HEK293 (cell line): ENCODE measurements at regions not wholly inside any gene's neighbourhood (a gene's known extent, or its start where the extent isn't known, plus 50 kb on each side); places are given as distances from the start of the nearest gene placed in this dataset.

Source experiments
- CTCF ChIA-PET: fragments of 350-600 bp; formaldehyde crosslinking; extraction: SDS; loops from one replicate; lab custom pipeline; 2021; ENCODE audit warnings: antibody characterized with exemption; lab: Yijun Ruan, JAX
- POLR2A ChIA-PET: fragments of 300-600 bp; formaldehyde crosslinking; extraction: SDS; loops from one replicate; lab custom pipeline; 2020; ENCODE audit warnings: antibody characterized with exemption, inconsistent platforms; lab: Yijun Ruan, JAX
- H3K27ac ChIP-seq: fragments of 200-500 bp; sonication (Bioruptor generic); 2 replicates; pipeline ENCODE4 v1.5.1; 2014; ENCODE audit warnings: low read depth, low read length, control low read depth, inconsistent platforms; ENCODE audit errors: extremely low read depth
- H3K36me3 ChIP-seq, 2 experiments: fragments of 200-500 bp in 1 of 2; sonication (Bioruptor generic) in 1 of 2; 1 replicate in 1 of 2; 2 replicates in 1 of 2; pipeline ENCODE4 v1.5.1; 2014 to 2017; ENCODE audit warnings: inconsistent platforms in 2 of 2, low read length in 2 of 2; ENCODE audit not compliant: control insufficient read depth in 2 of 2, insufficient read depth in 1 of 2
- H3K4me1 ChIP-seq: fragments of 200-500 bp; sonication (Bioruptor generic); 2 replicates; pipeline ENCODE4 v1.5.1; 2014; ENCODE audit warnings: mild to moderate bottlenecking, low read length, inconsistent platforms; ENCODE audit not compliant: control insufficient read depth, insufficient read depth
- H3K4me3 ChIP-seq: 2 replicates; pipeline ENCODE4 v1.5.1; 2011; ENCODE audit warnings: low read depth, mild to moderate bottlenecking, control low read depth, low read length, moderate library complexity
- H3K9me3 ChIP-seq: fragments of 200-500 bp; sonication (Bioruptor generic); 2 replicates; pipeline ENCODE4 v1.5.1; 2014; ENCODE audit warnings: low read depth, low read length, inconsistent platforms; ENCODE audit not compliant: control insufficient read depth, insufficient read depth
- EGR2 ChIP-seq: fragments of 450-650 bp; formaldehyde crosslinking; IDR thresholded peaks from 2 replicates; pipeline ENCODE4 v1.5.1; 2016; ENCODE audit warnings: low read depth, missing biosample characterization, missing genetic modification characterization
- HOXA7 ChIP-seq: sonication (generic); formaldehyde crosslinking; IDR thresholded peaks from 2 replicates; pipeline ENCODE4 v1.8.1; 2022; ENCODE audit warnings: missing genetic modification reagents, borderline replicate concordance
- INSM2 ChIP-seq: fragments of 450-650 bp; formaldehyde crosslinking; IDR thresholded peaks from 2 replicates; pipeline ENCODE4 v1.5.1; 2016; ENCODE audit warnings: missing biosample characterization, missing genetic modification characterization
- OVOL3 ChIP-seq: fragments of 450-650 bp; formaldehyde crosslinking; IDR thresholded peaks from 2 replicates; pipeline ENCODE4 v1.5.1; 2016; ENCODE audit warnings: missing biosample characterization, missing genetic modification characterization
- SP3 ChIP-seq: fragments of 450-650 bp; formaldehyde crosslinking; IDR thresholded peaks from 2 replicates; pipeline ENCODE4 v1.5.1; 2016; ENCODE audit warnings: missing biosample characterization, missing genetic modification characterization
- TRIM28 ChIP-seq: IDR thresholded peaks from 2 replicates; pipeline ENCODE4 v1.6.1; 2011; ENCODE audit warnings: low read length, control low read depth, borderline replicate concordance
- ZBTB48 ChIP-seq: fragments of 450-650 bp; formaldehyde crosslinking; IDR thresholded peaks from 2 replicates; pipeline ENCODE4 v1.5.1; 2016; ENCODE audit warnings: missing biosample characterization, missing genetic modification characterization
- ZNF148 ChIP-seq: fragments of 450-650 bp; formaldehyde crosslinking; IDR thresholded peaks from 2 replicates; pipeline ENCODE4 v1.5.0; 2017; ENCODE audit warnings: missing biosample characterization, missing genetic modification characterization, borderline replicate concordance
- ZNF175 ChIP-seq: fragments of 450-650 bp; formaldehyde crosslinking; IDR thresholded peaks from 2 replicates; pipeline ENCODE4 v1.5.1; 2016; ENCODE audit warnings: missing biosample characterization, missing genetic modification characterization
- ZNF211 ChIP-seq: fragments of 450-650 bp; formaldehyde crosslinking; IDR thresholded peaks from 2 replicates; pipeline ENCODE4 v1.5.1; 2016; ENCODE audit warnings: low read depth, missing biosample characterization, missing genetic modification characterization
- ZNF214 ChIP-seq: fragments of 450-650 bp; formaldehyde crosslinking; IDR thresholded peaks from 2 replicates; pipeline ENCODE4 v1.5.1; 2017; ENCODE audit warnings: missing biosample characterization, mild to moderate bottlenecking, missing genetic modification characterization, borderline replicate concordance
- ZNF23 ChIP-seq: fragments of 450-650 bp; formaldehyde crosslinking; IDR thresholded peaks from 2 replicates; pipeline ENCODE4 v1.5.1; 2016; ENCODE audit warnings: missing biosample characterization, missing genetic modification characterization, borderline replicate concordance
- ZNF24 ChIP-seq: fragments of 450-650 bp; formaldehyde crosslinking; IDR thresholded peaks from 2 replicates; pipeline ENCODE4 v1.5.1; 2016; ENCODE audit warnings: missing biosample characterization, missing genetic modification characterization
- ZNF341 ChIP-seq: fragments of 450-650 bp; formaldehyde crosslinking; IDR thresholded peaks from 2 replicates; pipeline ENCODE4; 2016; ENCODE audit warnings: low read depth, missing biosample characterization, missing genetic modification characterization
- ZNF362 ChIP-seq: fragments of 450-650 bp; formaldehyde crosslinking; IDR thresholded peaks from 2 replicates; pipeline ENCODE4 v1.5.1; 2016; ENCODE audit warnings: missing biosample characterization, missing genetic modification characterization
- ZNF423 ChIP-seq: fragments of 450-650 bp; formaldehyde crosslinking; IDR thresholded peaks from 2 replicates; pipeline ENCODE4 v1.5.1; 2016; ENCODE audit warnings: missing biosample characterization, missing genetic modification characterization
- ZNF621 ChIP-seq: fragments of 450-650 bp; formaldehyde crosslinking; IDR thresholded peaks from 2 replicates; pipeline ENCODE4 v1.5.1; 2017; ENCODE audit warnings: missing biosample characterization, missing genetic modification characterization
- ZNF701 ChIP-seq: fragments of 450-650 bp; formaldehyde crosslinking; IDR thresholded peaks from 2 replicates; pipeline ENCODE4 v1.5.1; 2016; ENCODE audit warnings: missing biosample characterization, missing genetic modification characterization
- ZSCAN23 ChIP-seq: fragments of 450-650 bp; formaldehyde crosslinking; IDR thresholded peaks from 2 replicates; pipeline ENCODE4 v1.5.1; 2016; ENCODE audit warnings: missing biosample characterization, missing genetic modification characterization

- Histone ChIP-seq H3K27ac (no peak overlapping the region), H3K36me3 (no peaks in the 10 kb centered on the region), H3K4me3 (no peak overlapping the region), H3K4me1 (no peaks in the 10 kb centered on the region), H3K9me3 (no peaks in the 10 kb centered on the region)
- POLR2A ChIA-PET: no interaction called here
- TF ChIP-seq ZNF701 (tag by site-specific recombination) (no peak), ZNF362 (no peak), ZNF423 (no peak), ZNF214 (no peak), ZNF341 (tag by site-specific recombination) (no peak), ZNF211 (tag by site-specific recombination) (no peak), ZSCAN23 (tag by site-specific recombination) (no peak), TRIM28 (no peak), EGR2 (tag by site-specific recombination) (no peak), ZNF23 (tag by site-specific recombination) (no peak), ZNF148 (tag by site-specific recombination) (no peak), ZNF175 (tag by site-specific recombination) (no peak), OVOL3 (tag by site-specific recombination) (no peak), ZBTB48 (tag by site-specific recombination) (no peak), SP3 (tag by site-specific recombination) (no peak)
- CTCF ChIA-PET: no interaction called here
Observed at GRCh38 chr5:163369776-163370385, 67.5 kb upstream of the CCNG1 start.

GRCh38 chr5:163373436-163374084, 63.8 kb upstream of the CCNG1 start:
- POLR2A ChIA-PET: no interaction called here
- Histone ChIP-seq H3K4me1 (no peaks in the 10 kb centered on the region), H3K36me3 (no peaks in the 10 kb centered on the region), H3K27ac (no peak overlapping the region), H3K4me3 (no peak overlapping the region), H3K9me3 (no peaks in the 10 kb centered on the region)
- TF ChIP-seq ZNF621 (tag by site-specific recombination) (no peak), INSM2 (tag by site-specific recombination) (no peak), HOXA7 (CRISPR knock-in tag) (no peak), ZNF24 (tag by site-specific recombination) (no peak)
- CTCF ChIA-PET: no interaction called here
